ENCODE measurements at regions not wholly inside any gene's neighbourhood (a gene's known extent, or its start where the extent isn't known, plus 50 kb on each side); places are given as distances from the start of the nearest gene placed in this dataset.
"Not testable (repeated sequence)": the region's sequence is repeated elsewhere in the genome, so short reads cannot be mapped to it uniquely, and the experiment has no call there.

- intact Hi-C loops (cut with DNase I): no loop called here
- no peak for ATAC-seq (ENCODE audit: poor library complexity)
- DNase-seq: no peak
These were observed 356.3 kb downstream of the HTR1B start for GRCh38 chr6:77106992-77107391.

DNA sequence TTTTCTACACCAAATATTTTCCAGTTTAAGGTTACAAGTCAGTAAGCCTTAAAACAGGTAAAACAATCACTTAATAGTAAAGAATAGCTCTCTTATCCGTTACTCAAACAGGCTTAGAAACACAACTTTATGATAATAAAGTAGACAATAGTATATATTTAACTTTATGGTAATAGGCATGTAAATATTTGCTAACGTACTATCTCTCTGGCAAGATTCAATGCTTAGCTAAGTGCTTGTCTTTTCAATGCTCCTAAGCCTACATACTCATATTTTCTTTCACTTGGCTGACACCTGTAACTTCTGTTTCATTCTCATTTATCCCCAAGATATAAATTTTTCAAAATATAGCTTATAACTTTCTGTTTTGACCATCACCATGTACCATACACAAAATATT is 358.2 kb downstream of the HTR1B start:
- ATAC-seq (ENCODE audit: poor library complexity): no peak
- no peak for DNase-seq
- intact Hi-C loops (cut with DNase I): no loop called here

DNA sequence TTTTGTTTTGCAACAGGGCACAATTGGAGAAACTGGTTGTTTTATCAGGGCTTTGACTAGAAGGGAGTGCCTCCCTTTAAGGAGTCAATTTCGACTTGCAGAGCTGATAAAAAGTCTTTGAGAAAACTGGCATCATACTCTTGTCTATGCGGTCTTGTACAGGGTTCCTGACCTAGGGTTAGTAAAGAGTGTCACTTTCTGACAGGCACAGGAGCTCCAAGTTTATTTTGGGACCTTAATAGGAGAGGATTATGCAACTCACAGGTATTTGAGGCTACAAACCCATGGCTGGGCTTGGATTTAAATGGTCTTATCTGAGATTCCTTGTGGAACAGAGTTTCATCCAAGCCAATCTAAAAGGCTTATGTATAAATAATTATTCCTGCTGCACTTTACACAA is 365.4 kb downstream of the HTR1B start:
- DNase-seq (no peak), ATAC-seq (ENCODE audit: poor library complexity) (peak; percentile 93)
- intact Hi-C loops (cut with DNase I): no loop called here

DNA sequence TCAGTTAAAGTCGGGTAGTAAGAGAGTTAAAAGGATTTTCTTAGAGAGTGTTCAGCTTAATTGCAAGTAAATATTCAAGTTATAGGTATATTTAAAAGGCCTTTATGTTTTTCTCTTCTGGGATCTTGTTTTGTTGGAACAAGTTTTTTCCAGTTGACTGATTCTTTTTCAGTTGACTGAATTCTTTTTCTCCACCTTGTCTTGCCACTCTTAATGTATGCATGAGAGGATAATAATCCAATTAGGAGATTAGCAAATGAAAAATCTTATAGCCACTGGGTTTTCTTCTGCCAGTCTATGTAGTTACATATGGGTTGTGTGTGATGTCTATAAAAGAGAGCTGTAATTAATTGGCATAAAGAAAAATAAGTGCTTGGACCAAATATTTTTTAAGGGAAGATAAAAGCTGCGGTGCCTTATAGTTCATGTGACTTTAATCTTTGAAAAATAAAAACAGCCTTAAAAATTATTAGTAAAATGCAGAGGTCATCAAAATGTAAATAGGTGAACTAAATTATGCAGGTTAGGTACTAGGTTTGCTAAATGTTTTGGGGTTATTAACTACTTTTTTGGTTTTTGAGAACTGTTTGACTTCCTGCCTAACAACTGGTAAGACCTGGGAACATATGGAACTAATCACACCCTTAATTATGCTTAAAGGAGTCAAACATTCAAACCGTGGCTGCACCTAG is 367.2 kb downstream of the HTR1B start:
- DNase-seq (no peak), ATAC-seq (ENCODE audit: poor library complexity) (no peak)
- intact Hi-C loops (cut with DNase I): no loop called here

GRCh38 chr6:77094821-77095220 is 368.5 kb downstream of the HTR1B start:
- no peak for DNase-seq
- intact Hi-C loops (cut with DNase I): no loop called here
- no peak for ATAC-seq (ENCODE audit: poor library complexity)

- intact Hi-C loops (cut with DNase I): no loop called here
- no peak for ATAC-seq (ENCODE audit: poor library complexity)
- DNase-seq: no peak
These were observed 370.3 kb downstream of the HTR1B start for GRCh38 chr6:77092971-77093370.

- intact Hi-C loops (cut with DNase I): no loop called here
- no peak for ATAC-seq (ENCODE audit: poor library complexity)
- DNase-seq: no peak
These were observed 373.5 kb downstream of the HTR1B start for GRCh38 chr6:77089776-77090175.

GRCh38 chr6:77087794-77088318 is 375.4 kb downstream of the HTR1B start:
- ATAC-seq (ENCODE audit: poor library complexity); DNase-seq; intact Hi-C loops (cut with DNase I): not testable (repeated sequence)

- DNase-seq: no peak
- no peak for ATAC-seq (ENCODE audit: poor library complexity)
- intact Hi-C loops (cut with DNase I): no loop called here
These were observed 389.1 kb downstream of the HTR1B start for GRCh38 chr6:77074037-77074713.

DNA sequence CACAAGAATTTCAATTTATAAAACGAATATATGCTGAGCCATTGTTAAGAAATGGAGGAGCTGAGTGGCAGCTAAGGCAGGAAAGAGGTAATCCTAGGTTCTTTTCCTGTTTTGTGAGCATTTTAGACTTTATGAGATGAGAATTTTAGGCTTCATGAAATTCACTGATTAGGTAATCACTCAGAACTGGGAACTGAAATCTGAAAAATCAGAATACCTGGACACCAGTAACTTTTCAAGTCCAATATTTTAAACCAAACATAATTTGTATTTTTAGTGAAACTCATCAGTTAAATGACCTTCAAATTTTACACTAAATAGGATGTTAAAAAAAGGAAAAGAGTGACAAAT is 389.9 kb downstream of the HTR1B start:
- ATAC-seq (ENCODE audit: poor library complexity): no peak
- DNase-seq: no peak
- intact Hi-C loops (cut with DNase I): no loop called here

GRCh38 chr6:77072694-77073409 is 390.4 kb downstream of the HTR1B start:
- intact Hi-C loops (cut with DNase I): no loop called here
- no peak for ATAC-seq (ENCODE audit: poor library complexity)
- DNase-seq: no peak

GRCh38 chr6:77063494-77063893 is 399.8 kb downstream of the HTR1B start:
- no peak for DNase-seq
- intact Hi-C loops (cut with DNase I): no loop called here
- ATAC-seq (ENCODE audit: poor library complexity): no peak

- DNase-seq: no peak
- no peak for ATAC-seq (ENCODE audit: poor library complexity)
- intact Hi-C loops (cut with DNase I): no loop called here
These were observed 407.6 kb downstream of the HTR1B start for GRCh38 chr6:77055711-77056110.

- intact Hi-C loops (cut with DNase I): no loop called here
- ATAC-seq (ENCODE audit: poor library complexity) (no peak), DNase-seq (no peak)
These were observed 422.6 kb downstream of the HTR1B start for GRCh38 chr6:77040568-77041195.

DNA sequence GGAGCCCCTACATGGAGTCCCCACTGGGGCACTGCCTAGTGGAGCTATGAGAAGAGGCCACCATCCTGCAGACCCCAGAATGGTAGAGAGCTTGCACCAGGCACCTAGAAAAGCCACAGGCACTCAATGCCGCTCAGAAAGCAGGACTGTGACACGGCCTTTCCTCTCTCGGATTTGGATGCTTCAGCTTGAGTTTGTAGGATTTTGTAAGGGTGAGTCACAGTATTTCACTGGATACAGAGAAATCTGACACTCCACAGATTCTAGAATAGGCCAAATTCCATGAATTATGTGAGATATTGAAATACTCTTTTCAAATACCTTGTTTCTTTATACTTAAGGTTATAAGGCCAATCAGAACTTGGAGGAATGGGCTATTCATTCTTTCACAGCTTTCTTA is 424.5 kb downstream of the HTR1B start:
- DNase-seq (no peak), ATAC-seq (ENCODE audit: poor library complexity) (no peak)
- intact Hi-C loops (cut with DNase I): no loop called here

DNA sequence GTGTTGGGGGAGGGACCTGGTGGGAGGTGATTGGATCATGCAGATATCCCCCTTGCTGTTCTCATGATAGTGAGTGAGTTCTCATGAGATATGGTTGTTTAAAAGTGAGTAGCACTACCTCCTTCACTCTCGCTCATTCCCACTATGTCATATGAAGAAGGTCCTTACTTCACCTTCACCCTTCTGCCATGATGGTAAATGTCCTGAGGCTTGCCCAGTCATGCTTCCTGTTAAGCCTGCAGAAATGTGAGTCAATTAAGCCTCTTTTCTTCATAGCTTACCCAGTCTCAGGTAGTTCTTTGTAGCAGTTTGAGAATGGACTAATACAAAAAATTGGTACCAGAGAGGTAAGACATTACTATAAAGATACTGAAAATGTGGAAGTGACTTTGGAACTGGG is 425.9 kb downstream of the HTR1B start:
- no peak for DNase-seq
- no peak for ATAC-seq (ENCODE audit: poor library complexity)
- intact Hi-C loops (cut with DNase I): no loop called here

DNA sequence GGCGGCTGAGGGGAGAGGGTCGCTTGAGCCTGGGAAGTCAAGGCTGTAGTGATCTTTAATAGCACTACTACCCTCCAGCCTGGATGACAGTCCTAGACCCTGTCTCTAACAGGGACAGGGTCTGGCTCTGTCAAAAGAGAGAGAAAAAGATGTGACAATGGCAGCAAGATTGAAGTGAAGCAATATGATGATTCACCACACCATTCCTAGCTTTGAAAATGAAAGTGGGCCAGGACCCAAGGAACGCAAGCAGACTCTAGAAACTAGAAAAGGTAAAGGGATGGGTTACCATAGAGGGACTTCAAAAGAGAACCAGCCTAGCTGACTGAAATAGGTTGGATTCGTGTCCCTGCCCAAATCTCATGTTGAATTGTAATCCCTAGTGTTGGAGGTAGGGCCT is 426.9 kb downstream of the HTR1B start:
- intact Hi-C loops (cut with DNase I): no loop called here

DNA sequence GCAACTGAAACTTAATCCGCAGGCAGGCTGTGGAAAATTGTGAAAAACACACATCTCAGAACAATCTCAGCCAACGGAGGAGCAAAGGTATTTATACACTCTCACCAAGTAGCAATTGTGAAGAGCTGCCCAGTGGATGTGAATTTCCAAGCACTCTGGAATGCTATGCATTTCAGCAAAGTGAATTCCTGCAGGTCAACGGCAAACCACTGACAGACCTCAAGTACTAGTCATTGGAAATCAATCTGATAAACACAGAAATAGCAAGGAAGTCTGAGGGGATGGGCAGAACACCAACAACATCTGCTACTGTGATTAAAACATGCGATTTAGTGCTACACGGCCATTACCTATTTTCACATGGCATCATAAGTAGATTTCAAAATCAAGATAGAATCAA is 429.1 kb downstream of the HTR1B start:
- no peak for ATAC-seq (ENCODE audit: poor library complexity)
- no peak for DNase-seq
- intact Hi-C loops (cut with DNase I): no loop called here

More for the DNA sequence above, 426.9 kb downstream of the HTR1B start:
- ATAC-seq (ENCODE audit: poor library complexity) (no peak), DNase-seq (no peak)

GRCh38 chr6:77030929-77031674 is 432.2 kb downstream of the HTR1B start:
- ATAC-seq (ENCODE audit: poor library complexity) (no peak), DNase-seq (no peak)
- intact Hi-C loops (cut with DNase I): no loop called here

Data from Right ventricle myocardium superior (tissue), 1 donor.